ENCODE measurements at regions not wholly inside any gene's neighbourhood (a gene's known extent, or its start where the extent isn't known, plus 50 kb on each side); places are given as distances from the start of the nearest gene placed in this dataset.

DNA sequence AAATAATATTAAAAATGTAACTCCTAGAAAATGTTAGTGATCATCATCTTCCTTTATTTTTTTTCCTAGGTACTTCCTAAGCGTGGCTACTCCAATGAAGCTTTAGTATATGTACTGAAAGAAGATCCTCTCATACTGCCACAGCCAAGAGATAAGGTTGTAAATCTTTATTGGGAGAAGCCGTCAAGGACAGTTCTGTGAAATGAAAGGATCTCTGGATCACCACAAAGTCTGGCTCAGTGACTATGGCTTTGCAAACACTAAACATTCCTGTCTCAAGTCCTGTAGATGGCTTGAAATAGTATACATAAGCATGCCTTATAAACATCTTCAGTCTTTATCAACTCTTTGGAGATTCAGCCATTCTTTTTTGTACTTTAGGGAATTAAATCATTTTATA, 61.2 kb upstream of the DPH5 start:
- TF ChIP-seq SP1 (IDR thresholded peaks at IDR 0.05) (no peak), CTBP1 (IDR thresholded peaks at IDR 0.05; ENCODE audit: borderline replicate concordance) (no peak), L3MBTL2 (conservative IDR thresholded peaks at IDR 0.05) (no peak), FOXM1 (IDR thresholded peaks at IDR 0.05; ENCODE audit: borderline replicate concordance) (no peak), ZNF384 (IDR thresholded peaks at IDR 0.05) (no peak), NFRKB (IDR thresholded peaks at IDR 0.05) (no peak), LEF1 (IDR thresholded peaks at IDR 0.05; ENCODE audit: borderline replicate concordance) (no peak), ELF4 (IDR thresholded peaks at IDR 0.05) (no peak), ARNT (IDR thresholded peaks at IDR 0.05) (no peak), HDGF (IDR thresholded peaks at IDR 0.05; ENCODE audit: borderline replicate concordance) (no peak), SUZ12 (IDR thresholded peaks at IDR 0.05) (no peak), BHLHE40 (IDR thresholded peaks at IDR 0.05; ENCODE audit: borderline replicate concordance) (no peak)

Data from HEK293T (cell line).